Activated B cell treated with CpG ODN at 0.5 μM for 24 hours (primary cell): ENCODE measurements at regions not wholly inside any gene's neighbourhood (a gene's known extent, or its start where the extent isn't known, plus 50 kb on each side); places are given as distances from the start of the nearest gene placed in this dataset.

Source experiments
- ATAC-seq: fragments of 200-7000 bp; cut with Tn5 transposase; one replicate; pipeline ENCODE4 v1.10.0; 2021; ENCODE audit warnings: low read depth, mild to moderate bottlenecking, moderate library complexity
- CTCF ChIA-PET: fragments of 350-600 bp; sonication (Branson Sonifier 250); formaldehyde crosslinking; loops from one replicate; lab custom pipeline; 2021; ENCODE audit warnings: antibody characterized with exemption; lab: Charles Lee
- POLR2A ChIA-PET: fragments of 350-600 bp; sonication (Branson Sonifier 250); formaldehyde crosslinking; loops from one replicate; lab custom pipeline; 2021; ENCODE audit warnings: antibody characterized with exemption; lab: Charles Lee
- DNase-seq: peaks from one replicate; pipeline ENCODE4 v3.0.0; 2022
- H3K27ac Mint-ChIP-seq: one replicate; pipeline ENCODE4 v1.8.0; 2020; ENCODE audit warnings: mixed read lengths
- H3K27me3 Mint-ChIP-seq: one replicate; pipeline ENCODE4 v1.8.0; 2021; ENCODE audit warnings: mixed read lengths
- H3K36me3 Mint-ChIP-seq: one replicate; pipeline ENCODE4 v1.8.0; 2021; ENCODE audit warnings: low read depth, mixed read lengths
- H3K4me1 Mint-ChIP-seq: one replicate; pipeline ENCODE4 v1.8.0; 2021; ENCODE audit warnings: mixed read lengths
- H3K4me3 Mint-ChIP-seq: one replicate; pipeline ENCODE4 v1.8.0; 2020; ENCODE audit warnings: mild to moderate bottlenecking, mixed read lengths
- H3K9me3 Mint-ChIP-seq: one replicate; pipeline ENCODE4 v1.8.0; 2020; ENCODE audit warnings: mixed read lengths
- intact Hi-C: fragments of 100-400 bp; cut with micrococcal nuclease; formaldehyde crosslinking; loops from one replicate; pipeline ENCODE4 v1.15.1; 2024
- TF ChIP-seq, protein P1 (sequence below): fragments of 200-600 bp; IDR thresholded peaks from one replicate; pipeline ENCODE4 v1.8.0; 2022; ENCODE audit warnings: antibody characterized with exemption, mild to moderate bottlenecking

DNA sequence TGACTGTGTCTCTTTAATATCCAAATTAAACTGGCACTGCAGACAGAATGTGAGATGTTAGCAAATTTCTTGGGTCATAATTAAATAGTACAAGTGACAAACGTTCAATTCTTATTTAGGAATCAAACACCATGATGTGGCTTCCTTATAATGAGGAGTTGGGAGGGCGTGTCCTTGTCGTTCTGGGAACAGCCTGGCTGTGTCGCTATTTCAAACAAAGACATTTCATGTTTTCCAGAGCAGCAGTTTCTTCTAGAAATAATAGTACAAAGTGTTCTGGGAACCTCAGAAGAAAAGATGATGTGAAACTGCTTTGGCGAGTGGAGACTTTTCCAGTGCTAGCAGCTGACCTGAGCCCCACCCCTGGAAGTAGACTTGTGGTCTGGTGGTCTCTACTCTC, 301.7 kb upstream of the N4BP1 start:
- Mint-ChIP-seq H3K4me3 (no peak overlapping the region), H3K36me3 (no peaks in the 10 kb centered on the region), H3K4me1 (no peaks in the 10 kb centered on the region), H3K27me3 (no peaks in the 10 kb centered on the region), H3K9me3 (no peaks in the 10 kb centered on the region), H3K27ac (no peak overlapping the region)
- TF ChIP-seq, protein P1, sequence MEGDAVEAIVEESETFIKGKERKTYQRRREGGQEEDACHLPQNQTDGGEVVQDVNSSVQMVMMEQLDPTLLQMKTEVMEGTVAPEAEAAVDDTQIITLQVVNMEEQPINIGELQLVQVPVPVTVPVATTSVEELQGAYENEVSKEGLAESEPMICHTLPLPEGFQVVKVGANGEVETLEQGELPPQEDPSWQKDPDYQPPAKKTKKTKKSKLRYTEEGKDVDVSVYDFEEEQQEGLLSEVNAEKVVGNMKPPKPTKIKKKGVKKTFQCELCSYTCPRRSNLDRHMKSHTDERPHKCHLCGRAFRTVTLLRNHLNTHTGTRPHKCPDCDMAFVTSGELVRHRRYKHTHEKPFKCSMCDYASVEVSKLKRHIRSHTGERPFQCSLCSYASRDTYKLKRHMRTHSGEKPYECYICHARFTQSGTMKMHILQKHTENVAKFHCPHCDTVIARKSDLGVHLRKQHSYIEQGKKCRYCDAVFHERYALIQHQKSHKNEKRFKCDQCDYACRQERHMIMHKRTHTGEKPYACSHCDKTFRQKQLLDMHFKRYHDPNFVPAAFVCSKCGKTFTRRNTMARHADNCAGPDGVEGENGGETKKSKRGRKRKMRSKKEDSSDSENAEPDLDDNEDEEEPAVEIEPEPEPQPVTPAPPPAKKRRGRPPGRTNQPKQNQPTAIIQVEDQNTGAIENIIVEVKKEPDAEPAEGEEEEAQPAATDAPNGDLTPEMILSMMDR = no peak
- POLR2A ChIA-PET = no interaction called here
- ATAC-seq (no peak), DNase-seq (no peak)
- intact Hi-C loops = no loop called here
- CTCF ChIA-PET = no interaction called here

GRCh38 chr16:48910214-48910613, 300.2 kb upstream of the N4BP1 start:
- TF ChIP-seq, protein P1 = no peak
- ChIA-PET CTCF (no interaction called here), POLR2A (no interaction called here)
- Mint-ChIP-seq H3K36me3 (no peaks in the 10 kb centered on the region), H3K27ac (no peak overlapping the region), H3K27me3 (no peaks in the 10 kb centered on the region), H3K4me1 (no peaks in the 10 kb centered on the region), H3K4me3 (no peak overlapping the region), H3K9me3 (no peaks in the 10 kb centered on the region)
- DNase-seq (no peak), ATAC-seq (no peak)
- intact Hi-C loops = no loop called here

GRCh38 chr16:48909231-48909630, 299.3 kb upstream of the N4BP1 start:
- H3K4me3 Mint-ChIP-seq = no peak overlapping the region
- ChIA-PET CTCF (no interaction called here), POLR2A (no interaction called here)
- no peaks in the 10 kb centered on the region for H3K4me1 Mint-ChIP-seq
- TF ChIP-seq, protein P1 = no peak
- no peaks in the 10 kb centered on the region for H3K9me3 Mint-ChIP-seq
- DNase-seq (no peak), ATAC-seq (no peak)
- H3K36me3 Mint-ChIP-seq = no peaks in the 10 kb centered on the region
- intact Hi-C loops = no loop called here
- H3K27me3 Mint-ChIP-seq = no peaks in the 10 kb centered on the region
- H3K27ac Mint-ChIP-seq = no peak overlapping the region

DNA sequence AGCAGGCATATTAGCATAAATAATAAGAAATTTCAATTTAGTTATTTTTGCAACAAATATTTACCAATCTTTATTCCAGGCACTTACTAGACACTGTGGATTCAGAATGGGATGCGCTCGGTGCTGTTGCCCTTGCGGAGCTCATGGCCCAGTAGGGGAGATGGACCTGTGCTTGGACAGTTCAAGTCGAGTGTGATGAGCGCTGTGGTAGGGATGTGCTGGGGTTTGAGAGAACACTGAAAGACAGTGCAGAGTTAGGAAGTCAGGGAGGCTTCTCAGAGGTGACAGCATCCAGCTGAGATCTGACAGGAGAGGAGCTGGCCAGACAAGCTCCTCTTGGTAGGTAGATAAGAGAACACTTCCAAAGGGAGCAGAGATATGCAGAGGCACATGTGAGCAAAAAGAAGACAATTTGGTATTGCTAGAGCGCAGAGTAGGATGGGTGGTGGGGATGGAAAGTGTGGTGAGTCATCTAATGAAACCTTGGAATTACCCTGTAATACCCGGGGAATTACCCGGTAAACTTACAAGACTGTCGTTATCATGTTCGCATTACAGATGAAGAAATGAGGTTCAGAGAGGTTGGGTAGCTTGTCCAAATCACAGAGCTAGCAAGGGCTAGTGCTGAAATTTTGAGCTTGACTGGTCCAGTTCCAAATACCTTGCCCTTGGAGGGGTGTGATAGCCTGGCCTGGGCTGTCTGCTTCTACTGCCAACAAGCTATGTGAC, 298.1 kb upstream of the N4BP1 start:
- no peaks in the 10 kb centered on the region for H3K9me3 Mint-ChIP-seq
- DNase-seq (no peak), ATAC-seq (no peak)
- ChIA-PET POLR2A (no interaction called here), CTCF (no interaction called here)
- H3K27me3 Mint-ChIP-seq = no peaks in the 10 kb centered on the region
- intact Hi-C loops = no loop called here
- TF ChIP-seq, protein P1 = no peak
- no peak overlapping the region for H3K27ac Mint-ChIP-seq
- H3K4me3 Mint-ChIP-seq = no peak overlapping the region
- no peaks in the 10 kb centered on the region for H3K4me1 Mint-ChIP-seq
- H3K36me3 Mint-ChIP-seq = no peaks in the 10 kb centered on the region

DNA sequence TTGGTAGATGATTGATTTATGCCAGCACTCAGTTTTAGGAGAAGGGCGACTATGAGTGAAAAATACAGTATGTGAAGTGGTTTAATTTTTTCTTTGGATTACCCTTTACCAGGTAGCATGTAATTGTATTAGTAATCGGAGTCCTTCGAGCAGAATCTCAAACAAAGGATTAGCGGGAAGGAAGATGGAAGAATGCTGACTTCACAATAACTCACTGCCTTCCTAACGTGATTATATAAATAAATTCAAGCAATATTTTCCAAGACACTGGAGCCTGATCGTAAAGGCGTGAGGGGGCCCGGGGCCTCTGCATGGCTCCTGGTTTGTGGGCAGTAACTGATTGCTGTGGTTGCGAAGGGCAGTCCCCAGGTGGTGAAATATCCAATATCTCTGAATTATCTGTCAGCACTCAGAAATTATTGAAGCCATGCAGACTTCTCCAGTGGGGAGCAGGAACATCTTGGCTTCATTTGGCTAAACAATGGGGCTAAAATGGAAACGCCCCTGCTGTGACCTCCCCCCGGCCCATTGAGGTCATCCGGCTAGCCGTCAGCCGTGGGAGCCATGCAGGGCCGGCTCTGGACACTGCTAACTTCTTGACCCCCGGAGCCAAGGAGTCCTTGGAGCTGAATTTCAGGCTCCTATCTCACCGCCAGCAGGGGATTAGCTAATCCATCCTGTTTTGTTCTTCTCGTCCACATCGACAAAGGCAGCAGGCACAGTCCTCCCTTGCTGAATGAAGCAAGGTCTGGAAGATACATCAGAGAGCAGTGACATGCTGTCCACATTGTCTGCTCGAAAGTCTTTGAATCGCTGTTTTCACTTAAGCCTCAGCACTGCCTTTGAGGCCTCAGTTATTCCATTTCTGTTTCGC, 295.9 kb upstream of the N4BP1 start:
- no peak overlapping the region for H3K27ac Mint-ChIP-seq
- DNase-seq = no peak
- POLR2A ChIA-PET = no interaction called here
- ATAC-seq = no peak
- no peak overlapping the region for H3K4me3 Mint-ChIP-seq
- intact Hi-C loops = no loop called here
- CTCF ChIA-PET = no interaction called here
- no peaks in the 10 kb centered on the region for H3K36me3 Mint-ChIP-seq
- TF ChIP-seq, protein P1 = no peak
- H3K27me3 Mint-ChIP-seq = no peaks in the 10 kb centered on the region
- H3K9me3 Mint-ChIP-seq = no peaks in the 10 kb centered on the region
- H3K4me1 Mint-ChIP-seq = no peaks in the 10 kb centered on the region
